GM19328 (cell line): ENCODE measurements at regions not wholly inside any gene's neighbourhood (a gene's known extent, or its start where the extent isn't known, plus 50 kb on each side); places are given as distances from the start of the nearest gene placed in this dataset.

Experiments used
- ATAC-seq: cut with Tn5 transposase; IDR thresholded peaks from one replicate; pipeline ENCODE4 v1.9.1; 2021; ENCODE audit warnings: mild to moderate bottlenecking, moderate library complexity; ENCODE audit not compliant: unreplicated experiment

- no peak for ATAC-seq
Observed at GRCh38 chr15:46386356-46386755, 751.5 kb downstream of the SQOR start.

- no peak for ATAC-seq
Observed at GRCh38 chr15:46389739-46390138, 754.9 kb downstream of the SQOR start.

DNA sequence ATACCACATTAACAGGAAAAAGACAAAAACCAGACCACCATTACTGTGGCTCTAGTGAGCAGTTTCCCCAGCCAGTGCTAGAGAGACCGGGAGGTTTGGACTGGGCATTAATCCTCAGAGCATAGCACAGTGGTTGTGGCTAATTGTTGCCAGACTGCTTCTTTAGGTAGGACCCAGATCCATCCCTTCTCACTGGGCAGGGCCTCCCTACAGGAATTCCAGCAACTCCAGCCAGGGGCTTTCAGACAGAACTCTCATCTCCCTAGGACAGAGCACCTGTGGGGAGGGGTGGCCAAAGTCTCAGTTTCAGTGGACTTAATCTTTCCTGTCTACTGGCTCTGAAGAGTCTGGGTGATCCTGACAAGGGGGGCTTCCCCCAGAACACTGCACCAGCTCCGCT lies 759.6 kb downstream of the SQOR start:
- no peak for ATAC-seq

GRCh38 chr15:46408312-46408711 lies 773.5 kb downstream of the SQOR start:
- ATAC-seq: no peak

- ATAC-seq: no peak
Observed at GRCh38 chr15:46409841-46410301, 775.0 kb downstream of the SQOR start.

- ATAC-seq: no peak
Observed at GRCh38 chr15:46410705-46411104, 775.9 kb downstream of the SQOR start.

DNA sequence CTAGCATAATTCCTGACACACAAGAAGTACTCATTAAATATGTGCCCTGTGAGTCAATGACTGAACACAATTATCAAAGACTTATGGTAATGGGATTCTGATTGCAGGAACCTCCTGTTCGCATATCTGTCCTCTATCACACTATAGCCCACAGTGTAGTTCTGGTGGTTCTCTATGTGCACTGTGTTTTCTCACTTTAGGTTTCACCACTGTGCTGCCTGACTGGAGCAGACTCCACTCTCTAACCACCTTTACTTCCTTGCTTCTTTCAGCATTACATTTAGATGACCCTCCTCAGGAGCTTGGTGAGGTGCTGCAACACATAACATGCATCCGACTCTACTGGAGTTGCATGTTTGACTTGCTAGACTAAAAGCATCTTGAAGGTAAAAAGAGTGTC lies 777.1 kb downstream of the SQOR start:
- no peak for ATAC-seq

DNA sequence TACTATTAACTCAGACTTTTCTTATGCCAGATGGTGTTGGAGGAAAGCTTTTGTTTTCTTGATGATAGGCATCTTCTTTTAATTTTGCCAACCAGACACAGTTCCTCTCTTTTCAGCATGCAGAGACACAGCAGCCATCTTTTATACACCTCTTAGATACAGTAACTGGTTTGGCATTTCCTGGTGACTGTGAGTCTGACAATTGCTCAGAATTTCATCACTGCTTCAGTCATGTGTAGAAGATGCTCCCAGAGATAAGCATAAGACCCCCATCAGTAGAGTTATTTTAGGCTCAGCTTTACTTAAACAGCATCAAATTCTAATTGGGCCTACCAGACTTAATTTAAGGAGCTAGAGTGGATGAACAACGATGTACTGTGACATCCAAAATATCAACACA lies 779.0 kb downstream of the SQOR start:
- no peak for ATAC-seq

DNA sequence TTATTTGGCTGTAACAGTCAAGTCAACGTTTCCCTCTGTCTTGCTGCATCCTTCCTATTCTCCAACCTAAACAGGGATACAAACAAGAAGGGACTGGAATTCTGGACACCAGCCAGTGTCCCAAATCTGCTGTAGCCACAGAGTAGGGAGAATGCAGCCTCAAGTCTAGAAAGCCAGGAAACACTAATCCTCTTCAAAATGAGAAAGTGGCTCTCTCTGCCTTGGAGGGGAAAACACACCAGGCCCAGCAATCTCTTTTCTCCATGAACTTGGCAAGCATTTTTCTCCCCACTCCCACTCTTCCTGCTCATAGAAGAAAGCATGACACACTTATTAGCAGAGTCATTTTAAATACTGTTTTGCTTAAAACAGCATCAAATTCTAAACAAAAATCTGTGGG lies 781.7 kb downstream of the SQOR start:
- ATAC-seq: no peak

DNA sequence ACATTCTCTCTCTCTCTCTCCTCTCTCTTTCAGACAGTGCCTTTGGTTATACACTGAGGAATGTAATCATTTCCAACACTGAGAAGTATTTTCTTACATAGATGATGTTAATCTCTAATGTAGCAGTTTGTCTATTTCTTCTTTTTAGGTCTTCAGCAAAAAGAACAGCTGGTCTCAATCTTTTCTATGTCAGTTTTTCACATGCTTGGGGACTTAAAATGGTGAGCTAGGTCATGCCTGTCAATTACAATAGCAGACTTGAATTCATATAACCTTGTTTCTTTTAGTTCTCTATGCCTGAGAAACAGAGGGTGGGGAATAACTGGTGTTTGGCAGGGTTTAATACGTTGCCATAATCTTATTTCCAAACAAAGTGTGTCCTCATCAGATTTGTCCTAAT lies 786.2 kb downstream of the SQOR start:
- ATAC-seq: no peak

DNA sequence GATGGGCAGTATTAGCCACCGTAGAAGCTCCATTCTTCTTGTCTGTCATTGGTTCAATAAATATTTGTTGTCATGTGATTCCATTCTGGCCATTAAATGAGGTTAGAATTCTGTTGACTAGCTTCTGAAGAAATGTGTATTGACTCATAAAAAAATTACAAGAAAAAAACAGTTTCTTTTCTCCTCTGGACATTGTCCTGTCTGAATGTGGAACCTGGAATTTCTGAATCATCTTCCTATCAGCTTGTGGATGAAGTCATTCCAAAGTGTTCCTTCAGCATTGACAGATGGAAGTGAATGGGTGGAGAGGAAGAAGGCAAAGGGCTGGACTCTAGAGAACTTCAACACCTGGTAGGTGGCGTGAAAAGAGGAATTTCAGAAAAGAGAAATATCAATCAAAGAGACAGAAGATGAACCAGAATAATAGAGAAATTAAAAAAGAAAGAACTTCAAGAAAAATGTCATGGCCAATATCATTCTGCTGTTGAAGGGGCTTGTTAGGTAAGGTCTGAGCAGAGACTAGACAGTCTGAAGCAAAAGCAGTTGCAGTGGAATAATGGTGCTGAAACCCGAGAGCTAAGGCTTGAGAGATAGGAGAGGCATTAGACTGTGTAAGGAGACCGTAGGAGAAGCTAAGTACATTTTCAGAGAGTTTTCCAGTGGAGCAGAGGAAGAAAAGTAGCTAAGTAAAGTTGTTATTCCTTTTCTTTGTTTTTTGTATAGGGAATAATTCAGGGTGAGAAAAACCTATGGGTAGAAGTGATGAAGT lies 806.6 kb downstream of the SQOR start:
- no peak for ATAC-seq

GRCh38 chr15:46442184-46442583 lies 807.4 kb downstream of the SQOR start:
- ATAC-seq: no peak

GRCh38 chr15:46442901-46443590 lies 808.2 kb downstream of the SQOR start:
- ATAC-seq: no peak

- ATAC-seq: no peak
Observed at GRCh38 chr15:46450112-46450809, 815.4 kb downstream of the SQOR start.

DNA sequence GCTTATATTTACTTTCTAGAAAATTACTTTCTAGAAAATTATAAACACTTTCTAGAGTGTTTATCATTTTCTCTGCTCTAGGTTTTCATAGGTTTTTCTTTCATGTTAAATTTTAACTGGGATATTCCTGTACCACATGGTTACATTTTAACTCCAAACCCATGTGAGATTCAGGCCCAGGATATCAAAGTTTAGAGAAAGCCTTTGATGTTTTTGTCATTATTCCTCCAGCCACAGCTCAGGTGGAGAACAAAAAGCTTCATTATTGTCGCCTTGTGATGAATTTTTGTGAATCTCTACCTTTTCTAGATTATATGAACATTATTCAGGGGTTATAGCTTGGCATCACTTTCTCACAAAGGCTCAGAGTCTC lies 816.0 kb downstream of the SQOR start:
- ATAC-seq: no peak

- no peak for ATAC-seq
Observed at GRCh38 chr15:46452297-46452820, 817.5 kb downstream of the SQOR start.

DNA sequence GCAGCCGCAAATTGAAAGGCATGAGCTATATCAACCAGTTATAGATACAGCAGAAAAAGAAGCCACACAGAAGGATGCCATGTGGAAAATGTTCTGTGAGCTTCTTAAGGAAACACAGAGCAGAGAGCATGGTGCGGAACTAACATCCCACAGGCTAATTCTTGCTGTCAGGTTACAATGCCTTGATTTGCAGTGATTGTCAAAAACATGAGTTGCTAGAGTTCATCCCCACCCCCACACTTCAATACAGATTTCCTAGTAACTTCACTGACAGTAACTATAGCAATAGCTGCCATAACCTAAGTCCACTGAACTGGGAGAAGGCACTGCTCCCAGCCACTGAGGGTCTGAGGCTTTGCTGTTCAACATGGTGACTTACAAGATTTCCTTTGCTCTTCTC lies 821.6 kb downstream of the SQOR start:
- no peak for ATAC-seq

DNA sequence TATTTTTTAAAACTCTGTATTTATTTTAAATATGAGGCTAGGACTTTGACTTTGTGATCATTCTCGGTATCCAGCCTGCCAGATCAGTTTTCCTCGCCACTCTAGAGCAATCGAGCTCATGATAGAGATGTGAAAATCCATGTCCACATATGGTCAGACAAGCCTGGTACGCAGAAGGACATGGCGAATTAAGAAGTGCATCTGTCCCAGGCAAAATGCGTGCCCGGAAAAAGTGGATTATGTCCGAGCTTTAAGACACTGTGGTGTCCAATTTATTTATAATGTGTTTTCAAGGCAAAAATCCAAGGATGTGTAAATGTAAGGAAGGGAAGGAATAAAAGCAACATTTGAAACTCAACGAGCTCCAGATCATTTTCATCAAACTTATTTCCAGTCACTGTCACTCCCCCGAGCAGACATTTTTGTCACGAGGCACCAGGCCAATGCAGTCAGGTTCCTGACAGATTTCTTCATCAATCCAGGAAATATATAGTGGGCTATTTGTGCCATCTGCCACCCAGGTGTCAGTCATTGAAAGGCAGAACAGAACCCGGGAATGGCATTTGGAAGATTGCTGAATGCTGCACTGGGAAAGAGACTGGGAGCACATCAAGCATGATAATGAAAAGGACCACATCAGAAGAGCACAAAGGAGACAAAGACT lies 825.7 kb downstream of the SQOR start:
- ATAC-seq: no peak

GRCh38 chr15:46461416-46461815 lies 826.6 kb downstream of the SQOR start:
- ATAC-seq: no peak

DNA sequence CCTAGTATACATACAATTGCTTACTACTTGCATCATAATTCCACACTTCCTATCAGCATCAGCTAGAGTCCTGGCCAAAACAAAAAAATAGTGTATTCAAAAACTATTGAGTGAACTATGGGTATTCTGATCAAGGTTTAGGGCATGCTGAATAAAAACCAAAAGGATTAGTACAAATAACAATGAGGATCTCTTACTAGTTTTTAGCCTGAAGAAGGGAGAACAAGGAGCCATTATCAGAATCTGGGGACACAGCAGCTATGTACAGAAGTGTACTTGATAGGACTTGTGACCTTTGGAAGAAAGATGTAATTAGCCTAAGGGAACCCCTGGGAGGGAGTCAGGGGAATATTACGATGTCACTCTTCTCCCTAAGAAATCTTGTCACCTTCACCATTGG lies 832.2 kb downstream of the SQOR start:
- no peak for ATAC-seq

DNA sequence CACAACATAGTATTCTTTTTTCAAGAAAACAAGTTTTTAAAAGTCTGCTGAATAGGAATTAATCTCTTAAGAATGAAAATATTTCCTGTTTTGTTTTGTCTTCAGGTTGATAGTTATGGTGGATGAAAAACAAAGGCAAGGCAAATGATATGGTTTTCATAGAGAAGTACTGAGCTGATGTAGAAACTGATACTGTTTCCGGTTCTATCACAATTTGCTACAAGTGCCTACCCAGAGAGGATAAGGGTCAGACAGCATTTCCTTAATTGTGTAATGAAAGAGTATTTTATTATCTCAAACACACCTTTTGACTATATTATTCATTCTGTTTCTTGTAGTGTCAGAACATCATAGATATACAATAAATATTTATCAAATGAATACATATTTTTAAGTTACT lies 836.3 kb downstream of the SQOR start:
- no peak for ATAC-seq
